Cardiac muscle cell (in vitro differentiated cells and primary cell): ENCODE measurements at regions not wholly inside any gene's neighbourhood (a gene's known extent, or its start where the extent isn't known, plus 50 kb on each side); places are given as distances from the start of the nearest gene placed in this dataset.

Experiments
- DNase-seq, 2 donors: peaks; one replicate each; pipeline versions ENCODE4 v3.0.0 to v3.0.0-alpha.2; 2010 to 2017; ENCODE audit warnings: low read depth in 1 of 2, low spot score in 1 of 2
- H3K27ac ChIP-seq: fragments of 200-600 bp; sonication (generic); 2 replicates; pipeline ENCODE4 v1.5.1; 2016
- H3K27me3 ChIP-seq: fragments of 200-600 bp; sonication (generic); 2 replicates; pipeline ENCODE4 v1.6.0; 2016; ENCODE audit warnings: control low read depth
- H3K36me3 ChIP-seq: fragments of 200-600 bp; sonication (generic); 2 replicates; pipeline ENCODE4 v1.5.1; 2016; ENCODE audit warnings: control low read depth
- H3K4me1 ChIP-seq: fragments of 200-600 bp; sonication (generic); 2 replicates; pipeline ENCODE4 v1.8.1; 2017; ENCODE audit warnings: low read depth, mild to moderate bottlenecking, mixed run types
- H3K4me3 ChIP-seq: fragments of 200-600 bp; sonication (generic); 2 replicates; pipeline ENCODE4 v1.5.1; 2016; ENCODE audit warnings: mild to moderate bottlenecking
- H3K9me3 ChIP-seq: fragments of 200-600 bp; sonication (generic); 2 replicates; pipeline ENCODE4 v1.5.1; 2017; ENCODE audit warnings: low read depth, mild to moderate bottlenecking, control low read depth
- CTCF ChIP-seq: IDR thresholded peaks from 2 replicates; pipeline ENCODE4 v1.5.1; 2012; ENCODE audit warnings: low read depth, mild to moderate bottlenecking, low read length

- DNase-seq = no peak
- no peak for TF ChIP-seq CTCF
- Histone ChIP-seq H3K27me3 (no peaks in the 10 kb centered on the region), H3K4me1 (no peaks in the 10 kb centered on the region), H3K36me3 (no peaks in the 10 kb centered on the region), H3K27ac (no peak overlapping the region), H3K4me3 (no peak overlapping the region), H3K9me3 (no peaks in the 10 kb centered on the region)
Observed at GRCh38 chr2:239603411-239604356, 202.9 kb upstream of the HDAC4 start.

- Histone ChIP-seq H3K9me3 (no peaks in the 10 kb centered on the region), H3K4me1 (no peaks in the 10 kb centered on the region), H3K27ac (no peak overlapping the region), H3K4me3 (no peak overlapping the region), H3K27me3 (no peaks in the 10 kb centered on the region), H3K36me3 (no peaks in the 10 kb centered on the region)
- TF ChIP-seq CTCF = no peak
- no peak for DNase-seq
Observed at GRCh38 chr2:239602290-239603282, 201.8 kb upstream of the HDAC4 start.

GRCh38 chr2:239601880-239602279 is 201.1 kb upstream of the HDAC4 start:
- H3K4me1 ChIP-seq = no peaks in the 10 kb centered on the region
- no peak for DNase-seq
- H3K27me3 ChIP-seq = no peaks in the 10 kb centered on the region
- H3K9me3 ChIP-seq = no peaks in the 10 kb centered on the region
- no peak overlapping the region for H3K4me3 ChIP-seq
- TF ChIP-seq CTCF = no peak
- no peaks in the 10 kb centered on the region for H3K36me3 ChIP-seq
- no peak overlapping the region for H3K27ac ChIP-seq

GRCh38 chr2:239601201-239601851 is 200.5 kb upstream of the HDAC4 start:
- no peaks in the 10 kb centered on the region for H3K9me3 ChIP-seq
- H3K27me3 ChIP-seq = no peaks in the 10 kb centered on the region
- no peak for TF ChIP-seq CTCF
- no peaks in the 10 kb centered on the region for H3K36me3 ChIP-seq
- H3K4me1 ChIP-seq = no peaks in the 10 kb centered on the region
- no peak overlapping the region for H3K27ac ChIP-seq
- no peak for DNase-seq
- no peak overlapping the region for H3K4me3 ChIP-seq

- H3K27me3 ChIP-seq = no peaks in the 10 kb centered on the region
- no peaks in the 10 kb centered on the region for H3K4me1 ChIP-seq
- no peak for TF ChIP-seq CTCF
- no peak overlapping the region for H3K27ac ChIP-seq
- no peak for DNase-seq
- H3K36me3 ChIP-seq = no peaks in the 10 kb centered on the region
- H3K9me3 ChIP-seq = no peaks in the 10 kb centered on the region
- H3K4me3 ChIP-seq = no peak overlapping the region
Observed at GRCh38 chr2:239600650-239601049, 199.8 kb upstream of the HDAC4 start.
